ENCODE measurements at regions not wholly inside any gene's neighbourhood (a gene's known extent, or its start where the extent isn't known, plus 50 kb on each side); places are given as distances from the start of the nearest gene placed in this dataset.

DNA sequence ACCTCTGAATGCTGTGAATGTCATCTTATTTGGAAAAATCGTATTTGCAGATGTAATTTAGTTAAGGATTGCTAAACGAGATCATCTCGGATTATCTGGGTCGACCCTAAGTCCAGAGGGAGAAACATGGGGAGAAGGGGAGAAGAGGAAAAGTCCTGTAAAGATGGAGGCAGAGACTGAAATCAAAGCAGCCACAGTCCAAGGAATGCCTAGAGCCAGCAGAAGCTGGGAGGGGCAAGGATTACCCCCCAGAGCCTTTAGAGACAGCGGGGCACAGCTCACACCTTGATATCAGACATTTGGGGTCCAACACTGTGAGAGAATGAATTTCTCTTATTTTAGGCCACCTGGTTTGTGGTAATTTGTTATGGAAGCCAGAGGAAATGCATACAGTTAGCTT, 104.9 kb upstream of the YPEL5 start:
- no peak overlapping the region for H3K4me3 ChIP-seq (ENCODE audit: low read depth, low read length)
- TF ChIP-seq, protein P1, sequence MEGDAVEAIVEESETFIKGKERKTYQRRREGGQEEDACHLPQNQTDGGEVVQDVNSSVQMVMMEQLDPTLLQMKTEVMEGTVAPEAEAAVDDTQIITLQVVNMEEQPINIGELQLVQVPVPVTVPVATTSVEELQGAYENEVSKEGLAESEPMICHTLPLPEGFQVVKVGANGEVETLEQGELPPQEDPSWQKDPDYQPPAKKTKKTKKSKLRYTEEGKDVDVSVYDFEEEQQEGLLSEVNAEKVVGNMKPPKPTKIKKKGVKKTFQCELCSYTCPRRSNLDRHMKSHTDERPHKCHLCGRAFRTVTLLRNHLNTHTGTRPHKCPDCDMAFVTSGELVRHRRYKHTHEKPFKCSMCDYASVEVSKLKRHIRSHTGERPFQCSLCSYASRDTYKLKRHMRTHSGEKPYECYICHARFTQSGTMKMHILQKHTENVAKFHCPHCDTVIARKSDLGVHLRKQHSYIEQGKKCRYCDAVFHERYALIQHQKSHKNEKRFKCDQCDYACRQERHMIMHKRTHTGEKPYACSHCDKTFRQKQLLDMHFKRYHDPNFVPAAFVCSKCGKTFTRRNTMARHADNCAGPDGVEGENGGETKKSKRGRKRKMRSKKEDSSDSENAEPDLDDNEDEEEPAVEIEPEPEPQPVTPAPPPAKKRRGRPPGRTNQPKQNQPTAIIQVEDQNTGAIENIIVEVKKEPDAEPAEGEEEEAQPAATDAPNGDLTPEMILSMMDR (IDR thresholded peaks at IDR 0.05; ENCODE audit: borderline replicate concordance, insufficient read depth, low read depth, low read length) = no peak

DNA sequence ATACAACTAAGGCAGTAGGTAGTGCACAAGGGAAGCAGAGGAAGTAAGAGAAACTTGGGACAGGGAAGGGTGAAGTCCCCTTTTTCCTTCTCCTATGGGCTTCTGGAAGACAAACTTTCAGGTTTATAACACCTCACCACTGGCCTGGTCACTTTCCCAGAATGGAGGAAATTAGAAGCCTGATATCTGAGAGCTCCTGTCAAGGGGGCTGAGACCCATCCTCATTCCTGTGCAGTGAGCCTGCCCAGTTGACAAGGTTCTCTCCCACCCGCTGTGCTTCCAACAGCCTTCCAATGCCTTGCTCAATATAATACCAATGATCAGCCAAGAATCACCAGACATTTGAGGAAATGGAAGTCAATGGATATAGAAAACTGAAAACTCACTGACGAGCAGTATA, 100.4 kb upstream of the YPEL5 start:
- TF ChIP-seq, protein P1 (IDR thresholded peaks at IDR 0.05; ENCODE audit: borderline replicate concordance, insufficient read depth, low read depth, low read length) = no peak
- H3K4me3 ChIP-seq (ENCODE audit: low read depth, low read length) = no peak overlapping the region

DNA sequence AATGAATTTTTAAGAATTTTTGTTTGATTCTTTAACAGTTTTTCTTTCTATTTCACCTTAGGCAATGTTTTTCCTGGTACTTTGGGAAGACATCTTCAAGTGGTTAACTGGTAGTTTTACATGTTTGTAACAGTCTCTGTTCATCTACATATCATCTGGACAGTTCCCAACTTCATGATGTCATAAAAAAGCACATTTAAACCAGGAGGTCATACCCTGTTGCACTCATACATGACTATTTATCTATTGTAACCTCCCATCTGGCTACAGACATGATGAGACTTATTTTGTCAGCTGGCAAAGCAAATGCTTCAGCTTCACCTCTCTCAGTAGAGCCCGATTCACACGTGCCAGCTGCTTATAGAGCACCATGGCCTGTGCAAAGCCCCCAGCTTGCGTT, 99.8 kb upstream of the YPEL5 start:
- TF ChIP-seq, protein P1 (IDR thresholded peaks at IDR 0.05; ENCODE audit: borderline replicate concordance, insufficient read depth, low read depth, low read length) = no peak

DNA sequence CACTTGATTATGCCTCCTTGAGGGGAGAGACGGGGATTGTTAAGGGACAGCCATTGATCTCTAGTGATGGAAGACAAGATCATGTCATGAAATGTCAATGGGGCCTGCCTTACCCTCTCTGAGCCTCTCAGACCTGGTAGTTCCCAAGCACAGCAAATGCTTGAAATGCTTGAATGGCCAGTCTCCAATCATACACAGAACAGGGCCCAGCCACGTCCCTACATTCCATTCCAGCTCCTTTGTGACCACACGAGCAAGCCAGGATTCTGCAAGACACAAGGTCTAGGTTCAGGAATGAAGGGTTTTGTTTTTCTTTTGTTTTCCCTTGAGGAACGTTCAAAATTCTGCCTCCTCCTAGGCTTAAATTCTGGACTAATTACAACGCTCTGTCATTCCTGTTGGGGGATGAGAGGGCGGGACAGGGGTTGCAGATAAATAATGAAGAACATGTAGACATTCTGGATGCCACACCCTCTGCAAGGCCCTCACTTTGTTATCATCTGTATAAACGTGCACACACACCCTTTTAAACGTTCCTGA, 98.1 kb upstream of the YPEL5 start:
- no peak overlapping the region for H3K4me3 ChIP-seq (ENCODE audit: low read depth, low read length)
- TF ChIP-seq, protein P1 (IDR thresholded peaks at IDR 0.05; ENCODE audit: borderline replicate concordance, insufficient read depth, low read depth, low read length) = no peak

More for the DNA sequence above, 99.8 kb upstream of the YPEL5 start:
- no peak overlapping the region for H3K4me3 ChIP-seq (ENCODE audit: low read depth, low read length)

DNA sequence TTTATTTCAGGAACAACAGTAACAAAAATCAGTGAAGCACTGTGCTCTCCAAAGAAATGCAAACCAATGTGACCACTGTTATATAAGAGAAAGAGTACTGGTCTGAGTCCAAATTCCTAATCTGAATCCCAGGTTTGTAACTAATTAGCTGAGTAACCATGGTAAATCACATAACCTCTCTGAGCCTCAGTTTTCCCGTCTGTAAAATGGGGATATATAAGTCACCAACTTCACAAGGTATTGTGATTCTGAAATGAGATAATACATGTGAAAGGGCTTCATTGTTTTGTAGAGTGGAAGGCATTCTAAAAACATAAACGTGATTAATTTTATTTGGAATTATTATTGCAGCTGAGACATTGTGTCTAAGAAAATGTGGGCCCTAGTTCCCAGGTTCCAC, 91.3 kb upstream of the YPEL5 start:
- no peak overlapping the region for H3K4me3 ChIP-seq (ENCODE audit: low read depth, low read length)
- TF ChIP-seq, protein P1 (IDR thresholded peaks at IDR 0.05; ENCODE audit: borderline replicate concordance, insufficient read depth, low read depth, low read length) = no peak

DNA sequence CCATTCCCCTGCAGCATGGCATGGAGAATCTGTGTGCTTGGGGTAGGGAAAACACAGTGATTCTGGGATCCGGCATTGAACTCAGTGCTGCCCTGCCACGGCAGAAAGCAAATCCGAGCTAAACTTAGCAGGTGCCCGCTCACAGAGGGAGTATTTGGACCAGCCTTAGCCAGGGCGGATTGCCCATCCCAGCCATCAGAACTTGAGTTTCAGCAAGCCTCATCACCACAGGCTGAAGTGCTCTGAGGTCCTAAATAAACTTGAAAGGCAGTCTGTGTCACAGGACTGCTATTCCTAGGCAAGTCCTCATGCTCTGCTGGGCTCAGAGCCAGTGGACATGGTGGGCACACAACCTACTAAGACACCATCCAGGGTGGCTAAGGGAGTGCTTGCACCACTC, 86.2 kb upstream of the YPEL5 start:
- TF ChIP-seq, protein P1 (IDR thresholded peaks at IDR 0.05; ENCODE audit: borderline replicate concordance, insufficient read depth, low read depth, low read length) = no peak
- no peak overlapping the region for H3K4me3 ChIP-seq (ENCODE audit: low read depth, low read length)

DNA sequence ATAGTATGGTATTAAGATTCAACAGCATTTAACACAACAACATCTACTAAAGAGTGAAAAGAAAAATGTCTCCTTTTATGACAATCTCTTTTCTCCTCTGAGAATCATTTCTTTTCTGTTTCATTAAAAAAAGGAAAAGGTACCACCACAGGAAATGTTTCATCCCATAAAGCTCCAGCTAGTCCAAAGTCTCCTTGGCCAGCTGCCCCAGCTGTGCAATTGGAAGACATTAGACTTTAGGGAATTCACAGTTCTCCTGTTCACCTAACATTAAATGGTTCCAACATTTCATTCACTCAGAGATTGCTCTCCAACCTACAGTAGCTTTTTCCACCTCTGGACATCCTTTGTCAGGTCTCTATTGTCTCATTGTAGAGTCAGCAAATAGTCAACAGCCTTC, 78.7 kb upstream of the YPEL5 start:
- TF ChIP-seq, protein P1 (IDR thresholded peaks at IDR 0.05; ENCODE audit: borderline replicate concordance, insufficient read depth, low read depth, low read length) = no peak
- no peak overlapping the region for H3K4me3 ChIP-seq (ENCODE audit: low read depth, low read length)

Data from GM12875 (cell line).